NCI-H2196 (cell line): ENCODE measurements at regions not wholly inside any gene's neighbourhood (a gene's known extent, or its start where the extent isn't known, plus 50 kb on each side); places are given as distances from the start of the nearest gene placed in this dataset.

Experiments
- DNase-seq: peaks from one replicate; lab custom pipeline; 2025; ENCODE audit not compliant: unreplicated experiment; lab: John Stamatoyannopoulos, UW

GRCh38 chr17:79457376-79457775, 153.5 kb downstream of the RBFOX3 start:
- no peak for DNase-seq

- no peak for DNase-seq
Measured at GRCh38 chr17:79455636-79456035, 155.2 kb downstream of the RBFOX3 start.

- no peak for DNase-seq
Measured at GRCh38 chr17:79454826-79455225, 156.0 kb downstream of the RBFOX3 start.

- no peak for DNase-seq
Measured at GRCh38 chr17:79453481-79453880, 157.4 kb downstream of the RBFOX3 start.

DNA sequence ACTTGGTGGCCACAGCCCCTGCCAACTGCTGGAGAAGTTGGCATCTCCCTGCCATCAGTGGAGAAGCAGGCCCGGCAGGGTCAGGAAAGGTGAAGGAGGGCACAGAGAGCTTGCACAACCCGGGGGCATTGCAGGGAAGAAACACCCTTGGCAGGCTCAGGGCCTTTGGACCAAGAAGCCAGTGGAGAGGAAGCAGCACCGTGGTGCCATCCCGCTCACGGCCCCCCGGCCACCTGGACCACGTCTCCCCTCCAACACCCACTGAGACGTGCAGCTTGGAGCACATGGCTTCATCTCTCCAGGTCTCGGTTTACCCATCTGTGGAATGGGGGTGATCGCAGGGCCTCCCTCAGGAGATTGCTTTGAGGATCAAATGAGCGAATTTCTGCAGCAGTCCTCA, 158.1 kb downstream of the RBFOX3 start:
- DNase-seq: no peak

- DNase-seq: no peak
Measured at GRCh38 chr17:79451167-79451566, 159.7 kb downstream of the RBFOX3 start.

GRCh38 chr17:79446399-79447009, 164.3 kb downstream of the RBFOX3 start:
- no peak for DNase-seq

DNA sequence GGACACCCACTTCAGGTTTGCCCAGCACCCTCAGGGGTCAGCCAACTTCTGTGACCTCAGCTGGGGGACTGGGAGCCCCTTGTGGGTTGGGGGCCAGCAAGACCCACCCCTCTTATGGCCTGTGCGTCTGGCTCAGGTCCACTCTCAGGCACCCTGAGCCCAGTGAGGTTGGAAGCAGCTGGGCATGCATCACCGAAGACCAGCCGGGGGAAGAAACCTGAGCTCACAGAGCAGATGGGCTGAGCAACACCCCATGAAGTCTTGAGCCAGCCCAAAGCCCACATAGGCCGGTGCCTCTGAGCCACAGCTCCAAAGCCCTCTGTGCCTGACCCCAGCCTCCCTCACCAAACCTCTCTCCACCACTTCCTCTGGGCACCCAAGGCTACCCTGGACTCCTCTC, 166.7 kb downstream of the RBFOX3 start:
- no peak for DNase-seq

- no peak for DNase-seq
Measured at GRCh38 chr17:79443026-79443425, 167.8 kb downstream of the RBFOX3 start.

DNA sequence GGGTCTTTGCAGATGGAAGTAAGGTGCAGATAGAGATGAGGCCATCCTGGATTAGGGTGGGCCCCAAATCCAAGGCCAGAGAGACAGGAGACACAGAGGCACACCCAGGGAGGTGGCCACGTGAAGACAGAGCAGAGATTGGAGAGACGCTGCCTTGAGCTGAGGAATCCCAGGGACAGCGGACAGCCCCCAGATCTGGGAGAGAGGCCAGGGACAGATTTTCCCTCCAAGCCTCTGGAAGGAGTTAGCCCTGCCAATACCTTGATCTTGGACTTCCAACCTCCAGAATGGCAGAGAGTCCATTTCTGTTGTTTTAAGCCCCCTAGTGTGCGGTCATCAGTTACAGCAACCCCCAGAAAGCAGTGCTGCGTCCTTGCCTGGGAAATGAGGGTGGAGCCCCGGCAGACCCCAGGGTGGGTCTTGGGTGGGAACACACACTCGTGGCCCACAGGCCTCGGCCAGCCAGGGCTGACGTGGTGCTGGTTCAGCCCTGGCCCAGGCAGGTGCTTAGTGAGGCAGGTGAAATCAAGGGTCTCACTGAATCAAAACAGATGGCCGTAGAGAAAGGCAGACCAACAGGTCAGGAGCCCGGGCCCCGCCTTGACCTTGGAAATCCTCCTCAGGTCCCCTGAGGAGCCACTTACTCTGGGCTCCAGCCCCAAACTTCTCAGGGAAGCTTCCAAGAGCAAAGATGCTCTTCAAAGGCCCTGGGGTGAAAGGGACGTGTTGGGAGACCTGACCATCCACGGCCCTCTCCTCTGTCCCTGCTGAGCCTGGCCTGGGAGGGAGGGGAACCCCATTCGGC, 169.3 kb downstream of the RBFOX3 start:
- no peak for DNase-seq

DNA sequence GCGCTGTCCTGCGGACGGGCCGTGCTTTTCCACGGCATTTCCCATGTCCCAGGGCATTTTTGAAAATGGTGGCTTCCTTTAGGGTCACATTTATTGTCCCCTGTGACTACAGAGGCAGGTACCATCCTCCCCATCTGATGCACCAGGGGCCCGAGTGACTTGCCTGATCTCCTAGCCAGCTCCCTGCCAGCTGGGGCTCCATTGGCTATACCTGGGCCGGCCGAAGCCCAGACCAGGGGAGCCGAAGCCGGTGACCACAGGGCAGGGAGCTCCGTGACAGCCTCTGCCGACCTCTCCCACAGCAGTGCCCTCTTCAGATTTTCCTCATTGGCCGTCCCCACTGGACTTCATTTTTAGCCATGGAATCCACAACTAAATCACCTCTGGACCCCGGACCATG, 170.6 kb downstream of the RBFOX3 start:
- DNase-seq: no peak

- no peak for DNase-seq
Measured at GRCh38 chr17:79439493-79439892, 171.4 kb downstream of the RBFOX3 start.

GRCh38 chr17:79438546-79439334, 172.1 kb downstream of the RBFOX3 start:
- DNase-seq: no peak

GRCh38 chr17:79438058-79438457, 172.8 kb downstream of the RBFOX3 start:
- DNase-seq: no peak

GRCh38 chr17:79437081-79437480, 173.8 kb downstream of the RBFOX3 start:
- DNase-seq: no peak

DNA sequence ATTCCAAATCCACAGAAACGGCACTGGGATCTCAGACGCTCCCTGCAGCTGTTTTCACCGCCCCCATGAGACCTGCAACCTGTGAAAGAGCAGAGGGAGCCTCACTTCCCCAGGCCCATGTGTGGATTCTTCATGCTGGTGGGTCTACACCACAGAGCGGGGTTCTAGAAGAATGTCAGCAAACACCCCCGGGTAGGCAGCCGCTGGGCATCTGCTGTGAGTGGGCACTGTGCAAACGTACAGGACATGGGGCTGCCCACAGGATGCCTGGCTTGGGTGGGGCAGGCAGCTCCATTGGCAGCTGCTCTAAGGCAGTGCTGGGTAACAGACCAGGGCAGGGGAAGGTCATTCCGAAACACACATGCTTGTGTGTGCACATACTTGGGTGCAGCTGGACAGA, 174.9 kb downstream of the RBFOX3 start:
- no peak for DNase-seq

- DNase-seq: no peak
Measured at GRCh38 chr17:79435296-79435695, 175.6 kb downstream of the RBFOX3 start.

DNA sequence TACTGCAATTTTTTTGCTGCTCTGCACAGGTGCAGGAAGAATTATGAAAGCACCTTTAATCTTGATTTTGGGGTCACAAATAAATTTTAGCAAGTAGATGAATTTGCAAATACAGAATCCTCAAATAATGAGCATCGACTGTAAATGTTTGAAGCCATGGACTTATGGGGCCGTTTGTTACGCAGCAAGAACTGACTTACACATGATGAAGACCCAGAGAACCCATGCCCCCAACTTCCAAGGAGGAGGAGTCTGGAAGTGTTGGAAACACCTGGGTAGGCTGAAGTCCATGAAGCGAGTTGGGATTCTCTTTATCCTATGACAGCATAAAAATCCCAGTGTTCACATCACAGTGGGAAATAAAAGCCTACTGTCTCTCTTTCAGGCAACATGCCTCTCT, 176.6 kb downstream of the RBFOX3 start:
- no peak for DNase-seq

- DNase-seq: no peak
Measured at GRCh38 chr17:79433379-79433778, 177.5 kb downstream of the RBFOX3 start.

GRCh38 chr17:79431175-79431574, 179.7 kb downstream of the RBFOX3 start:
- no peak for DNase-seq

GRCh38 chr17:79429864-79430494, 180.9 kb downstream of the RBFOX3 start:
- DNase-seq: no peak
